PC-3 (cell line): ENCODE measurements at regions not wholly inside any gene's neighbourhood (a gene's known extent, or its start where the extent isn't known, plus 50 kb on each side); places are given as distances from the start of the nearest gene placed in this dataset.
A peak's percentile ranks its signal among the peaks of the same experiment; 100 is the strongest.

Experiments
- ATAC-seq: fragments of 200-7000 bp; cut with Tn5 transposase; 2 replicates; pipeline ENCODE4 v1.9.1; 2020; ENCODE audit warnings: mild to moderate bottlenecking, moderate library complexity
- BruUV-seq: library from RNA; stranded (reverse); fragments of 400-500 nt; replicated peaks from 2 replicates; lab custom pipeline; 2021; lab: Mats Ljungman, UMichigan
- CTCF ChIA-PET: fragments of 300-600 bp; sonication (Branson Sonifier 250); formaldehyde crosslinking; loops from one replicate; lab custom pipeline; 2022; ENCODE audit warnings: antibody characterized with exemption; lab: Charles Lee
- POLR2A ChIA-PET: fragments of 300-600 bp; sonication (Branson Sonifier 250); formaldehyde crosslinking; loops from one replicate; lab custom pipeline; 2022; ENCODE audit warnings: antibody characterized with exemption; ENCODE audit not compliant: unreplicated experiment; lab: Charles Lee
- DNase-seq: peaks from one replicate; pipeline ENCODE4 v3.0.0-alpha.2; 2015
- H2AFZ ChIP-seq: fragments of 300-600 bp; sonication (generic); 2 replicates; pipeline ENCODE4 v1.6.0; 2016; ENCODE audit warnings: antibody characterized with exemption, low read length
- H3F3A ChIP-seq: fragments of 300-600 bp; sonication (generic); one replicate; pipeline ENCODE4 v1.6.0; 2017; ENCODE audit warnings: antibody characterized with exemption, low read length, control low read depth, mild to moderate bottlenecking; ENCODE audit not compliant: unreplicated experiment
- H3K27ac ChIP-seq: fragments of 300-600 bp; sonication (generic); 2 replicates; pipeline ENCODE4 v1.5.1; 2016; ENCODE audit warnings: mild to moderate bottlenecking, low read length
- H3K27me3 ChIP-seq: fragments of 300-600 bp; sonication (generic); 2 replicates; pipeline ENCODE4 v1.6.1; 2016; ENCODE audit warnings: low read length, mixed read lengths
- H3K36me3 ChIP-seq: fragments of 300-600 bp; sonication (generic); 2 replicates; pipeline ENCODE4 v1.6.1; 2016; ENCODE audit warnings: low read depth, mixed run types, low read length, mixed read lengths
- H3K4me1 ChIP-seq: fragments of 300-600 bp; sonication (generic); 2 replicates; pipeline ENCODE4 v1.5.1; 2016; ENCODE audit warnings: low read length; ENCODE audit not compliant: insufficient read depth
- H3K4me2 ChIP-seq: fragments of 300-600 bp; sonication (generic); 2 replicates; pipeline ENCODE4 v1.6.0; 2016; ENCODE audit warnings: low read length
- H3K4me3 ChIP-seq: fragments of 300-600 bp; sonication (generic); 2 replicates; pipeline ENCODE4 v1.5.1; 2016; ENCODE audit warnings: mild to moderate bottlenecking, low read length, mixed read lengths
- H3K79me2 ChIP-seq: fragments of 300-600 bp; sonication (generic); 2 replicates; pipeline ENCODE4 v1.6.1; 2017; ENCODE audit warnings: low read length, mixed read lengths
- H3K9ac ChIP-seq: fragments of 300-600 bp; sonication (generic); 2 replicates; pipeline ENCODE4 v1.6.0; 2016; ENCODE audit warnings: mild to moderate bottlenecking, low read length
- H3K9me2 ChIP-seq: fragments of 300-600 bp; sonication (generic); replicated peaks from 2 replicates; pipeline ENCODE4 v1.6.1; 2016; ENCODE audit warnings: mixed run types, low read length, mixed read lengths
- H3K9me3 ChIP-seq: fragments of 300-600 bp; sonication (generic); 2 replicates; pipeline ENCODE4 v1.6.1; 2016; ENCODE audit warnings: low read length, mixed read lengths
- H4K20me1 ChIP-seq: fragments of 300-600 bp; sonication (generic); 2 replicates; pipeline ENCODE4 v1.6.1; 2016; ENCODE audit warnings: low read length, mixed read lengths
- EZH2 ChIP-seq: fragments of 300-600 bp; sonication (generic); IDR thresholded peaks from one replicate; pipeline ENCODE4 v1.6.1; 2017; ENCODE audit warnings: antibody characterized with exemption, mild to moderate bottlenecking, low read length; ENCODE audit not compliant: unreplicated experiment
- EZH2phosphoT487 ChIP-seq: fragments of 300-600 bp; sonication (generic); IDR thresholded peaks from 2 replicates; pipeline ENCODE4 v1.6.1; 2018; ENCODE audit warnings: mild to moderate bottlenecking, antibody characterized with exemption, low read length, borderline replicate concordance
- intact Hi-C: fragments of 100-400 bp; cut with micrococcal nuclease; formaldehyde crosslinking; loops from 2 replicates; pipeline ENCODE4 v1.9.0; 2023
- TF ChIP-seq, protein P1 (sequence below): fragments of 300-600 bp; sonication (generic); conservative IDR thresholded peaks from 2 replicates; pipeline ENCODE4 v1.5.1; 2017; ENCODE audit warnings: antibody characterized with exemption, low read depth, mild to moderate bottlenecking, low read length

GRCh38 chr15:67003586-67003985 is 61.8 kb upstream of the SMAD3 start:
- no peak overlapping the region for H3K4me3 ChIP-seq
- peak overlapping the region; percentile 42; the same call in 1 of the 2 replicates for H2AFZ ChIP-seq
- intact Hi-C loops = no loop called here
- no peaks in the 10 kb centered on the region for H3K9me3 ChIP-seq
- no peak for TF ChIP-seq EZH2phosphoT487
- no peak for TF ChIP-seq EZH2
- TF ChIP-seq, protein P1, sequence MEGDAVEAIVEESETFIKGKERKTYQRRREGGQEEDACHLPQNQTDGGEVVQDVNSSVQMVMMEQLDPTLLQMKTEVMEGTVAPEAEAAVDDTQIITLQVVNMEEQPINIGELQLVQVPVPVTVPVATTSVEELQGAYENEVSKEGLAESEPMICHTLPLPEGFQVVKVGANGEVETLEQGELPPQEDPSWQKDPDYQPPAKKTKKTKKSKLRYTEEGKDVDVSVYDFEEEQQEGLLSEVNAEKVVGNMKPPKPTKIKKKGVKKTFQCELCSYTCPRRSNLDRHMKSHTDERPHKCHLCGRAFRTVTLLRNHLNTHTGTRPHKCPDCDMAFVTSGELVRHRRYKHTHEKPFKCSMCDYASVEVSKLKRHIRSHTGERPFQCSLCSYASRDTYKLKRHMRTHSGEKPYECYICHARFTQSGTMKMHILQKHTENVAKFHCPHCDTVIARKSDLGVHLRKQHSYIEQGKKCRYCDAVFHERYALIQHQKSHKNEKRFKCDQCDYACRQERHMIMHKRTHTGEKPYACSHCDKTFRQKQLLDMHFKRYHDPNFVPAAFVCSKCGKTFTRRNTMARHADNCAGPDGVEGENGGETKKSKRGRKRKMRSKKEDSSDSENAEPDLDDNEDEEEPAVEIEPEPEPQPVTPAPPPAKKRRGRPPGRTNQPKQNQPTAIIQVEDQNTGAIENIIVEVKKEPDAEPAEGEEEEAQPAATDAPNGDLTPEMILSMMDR = no peak
- H3K9me2 ChIP-seq = no peaks in the 10 kb centered on the region
- no peaks in the 10 kb centered on the region for H3K36me3 ChIP-seq
- no TSS peak for BruUV-seq
- ChIA-PET CTCF (no interaction called here), POLR2A (no interaction called here)
- DNase-seq (peak; percentile 84), ATAC-seq (peak; percentile 84)
- H3K4me1 ChIP-seq = peaks cover 12% of the 10 kb centered on the region
- 0 out of 2 replicates have a peak overlapping the region, but pooled peaks have one; percentile 16 for H3K27ac ChIP-seq
- no peaks in the 10 kb centered on the region for H3K27me3 ChIP-seq
- H4K20me1 ChIP-seq = no peaks in the 10 kb centered on the region
- no peaks in the 10 kb centered on the region for H3F3A ChIP-seq
- no peaks in the 10 kb centered on the region for H3K79me2 ChIP-seq
- no peak overlapping the region for H3K9ac ChIP-seq
- peak overlapping the region; percentile 23 for H3K4me2 ChIP-seq

- Histone ChIP-seq H3K9me2 (no peaks in the 10 kb centered on the region), H3K27ac (0 out of 2 replicates have a peak overlapping the region, but pooled peaks have one; percentile 16), H3K36me3 (no peaks in the 10 kb centered on the region), H3K4me2 (peak overlapping the region; percentile 23), H3K4me1 (peaks cover 12% of the 10 kb centered on the region), H2AFZ (no peak overlapping the region), H4K20me1 (no peaks in the 10 kb centered on the region), H3F3A (no peaks in the 10 kb centered on the region), H3K79me2 (no peaks in the 10 kb centered on the region), H3K9me3 (no peaks in the 10 kb centered on the region), H3K9ac (no peak overlapping the region), H3K27me3 (no peaks in the 10 kb centered on the region), H3K4me3 (no peak overlapping the region)
- TF ChIP-seq EZH2 (no peak), EZH2phosphoT487 (no peak)
- TF ChIP-seq, protein P1 = no peak
- intact Hi-C loops = no loop called here
- ATAC-seq (no peak), DNase-seq (no peak)
- no TSS peak for BruUV-seq
- POLR2A ChIA-PET = no interaction called here
- CTCF ChIA-PET = no interaction called here
Measured at GRCh38 chr15:67004142-67004541, 61.3 kb upstream of the SMAD3 start.

GRCh38 chr15:67005294-67005996 is 60.0 kb upstream of the SMAD3 start:
- H3K36me3 ChIP-seq = no peaks in the 10 kb centered on the region
- H3K9me2 ChIP-seq = no peaks in the 10 kb centered on the region
- H4K20me1 ChIP-seq = no peaks in the 10 kb centered on the region
- H2AFZ ChIP-seq = no peak overlapping the region
- intact Hi-C loops = no loop called here
- ChIA-PET CTCF (no interaction called here), POLR2A (no interaction called here)
- H3K79me2 ChIP-seq = no peaks in the 10 kb centered on the region
- no peak for DNase-seq
- H3K9ac ChIP-seq = no peak overlapping the region
- no peaks in the 10 kb centered on the region for H3K9me3 ChIP-seq
- H3K4me2 ChIP-seq = no peak overlapping the region
- H3K27ac ChIP-seq = no peak overlapping the region
- H3K4me3 ChIP-seq = no peak overlapping the region
- peaks cover 12% of the 10 kb centered on the region for H3K4me1 ChIP-seq
- BruUV-seq = no TSS peak
- no peaks in the 10 kb centered on the region for H3K27me3 ChIP-seq
- no peaks in the 10 kb centered on the region for H3F3A ChIP-seq
- no peak for ATAC-seq
- TF ChIP-seq EZH2 = no peak
- no peak for TF ChIP-seq EZH2phosphoT487
- TF ChIP-seq, protein P1 = no peak
